ENCODE measurements at regions not wholly inside any gene's neighbourhood (a gene's known extent, or its start where the extent isn't known, plus 50 kb on each side); places are given as distances from the start of the nearest gene placed in this dataset.

GRCh38 chr6:4717856-4718255 lies 58.3 kb upstream of the CDYL start:
- TF ChIP-seq POLR2AphosphoS5 (IDR thresholded peaks at IDR 0.05) = no peak
- TF ChIP-seq CTCF (IDR thresholded peaks at IDR 0.05 in 8 of 11, conservative IDR thresholded peaks at IDR 0.05 in 3 of 11) = no peak

All from spleen (tissue), 7 donors.